ENCODE measurements at regions not wholly inside any gene's neighbourhood (a gene's known extent, or its start where the extent isn't known, plus 50 kb on each side); places are given as distances from the start of the nearest gene placed in this dataset.

DNA sequence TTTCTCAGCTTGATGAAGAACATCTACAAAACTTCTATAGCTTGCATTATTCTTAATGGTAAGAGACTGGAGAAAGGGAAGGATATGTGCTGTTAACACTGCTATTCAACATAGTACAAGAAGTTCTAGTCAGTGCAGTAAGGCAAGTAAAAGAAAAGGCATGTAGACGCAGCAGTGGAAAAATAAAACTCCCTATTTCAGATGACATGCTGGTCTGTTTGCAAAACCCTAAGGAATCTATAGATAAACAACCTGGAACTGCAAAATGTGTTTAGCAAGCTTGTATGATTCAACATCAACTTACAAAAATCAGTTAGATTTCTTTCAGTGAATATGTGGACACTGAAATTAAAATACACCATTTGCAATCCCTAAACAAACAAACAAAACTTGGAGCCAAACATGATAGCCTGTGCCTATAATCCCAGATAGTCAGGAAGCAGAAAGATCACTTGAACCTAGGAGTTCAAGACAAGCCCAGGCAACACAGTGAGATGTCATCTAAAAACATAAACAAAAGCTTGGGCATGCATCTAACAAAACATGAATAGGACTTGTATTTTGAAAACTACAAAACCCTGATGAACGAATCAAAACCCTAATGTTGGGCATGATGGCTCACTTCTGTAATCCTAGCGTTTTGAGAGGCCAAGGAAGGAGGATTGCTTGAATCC is 293.6 kb upstream of the RGS6 start:
- DNase-seq (ENCODE audit: low read depth): no peak

DNA sequence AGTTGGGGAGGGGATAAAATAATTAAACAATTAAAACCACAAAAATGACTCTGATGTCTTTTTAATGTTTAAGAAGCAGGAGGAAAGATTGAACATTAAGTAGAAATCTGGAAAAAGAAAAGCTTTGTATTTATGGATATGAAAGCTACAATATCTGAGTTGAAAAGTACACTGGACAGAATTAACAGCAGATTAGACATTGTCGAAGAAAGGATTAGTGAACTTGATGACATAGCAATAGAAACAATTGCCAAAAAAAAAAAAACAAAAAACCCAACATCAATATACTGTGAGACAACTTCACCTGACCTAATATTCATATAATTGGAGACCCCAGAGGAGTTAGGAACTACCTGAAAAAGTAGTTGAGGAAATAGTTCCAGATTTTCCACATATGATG is 289.5 kb upstream of the RGS6 start:
- DNase-seq (ENCODE audit: low read depth): no peak

DNA sequence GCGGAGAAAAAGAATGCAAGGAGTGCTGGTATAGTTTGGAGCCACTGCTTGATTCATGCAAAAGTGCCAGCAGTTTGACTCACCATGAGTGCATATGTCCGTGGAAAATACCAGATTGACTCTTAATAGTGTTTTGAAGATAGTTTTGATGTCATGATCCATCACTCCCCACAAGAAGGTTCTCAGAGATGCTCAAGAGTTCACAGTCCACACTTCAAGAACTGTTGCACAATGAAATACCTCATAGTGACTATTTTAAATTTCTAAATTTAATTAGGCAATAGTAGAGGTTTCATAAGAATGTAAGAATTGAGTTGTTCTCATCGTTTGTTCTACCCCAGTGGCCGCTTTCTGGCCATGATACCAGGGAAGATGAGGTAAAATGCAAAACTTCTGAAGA is 286.6 kb upstream of the RGS6 start:
- no peak for DNase-seq (ENCODE audit: low read depth)

DNA sequence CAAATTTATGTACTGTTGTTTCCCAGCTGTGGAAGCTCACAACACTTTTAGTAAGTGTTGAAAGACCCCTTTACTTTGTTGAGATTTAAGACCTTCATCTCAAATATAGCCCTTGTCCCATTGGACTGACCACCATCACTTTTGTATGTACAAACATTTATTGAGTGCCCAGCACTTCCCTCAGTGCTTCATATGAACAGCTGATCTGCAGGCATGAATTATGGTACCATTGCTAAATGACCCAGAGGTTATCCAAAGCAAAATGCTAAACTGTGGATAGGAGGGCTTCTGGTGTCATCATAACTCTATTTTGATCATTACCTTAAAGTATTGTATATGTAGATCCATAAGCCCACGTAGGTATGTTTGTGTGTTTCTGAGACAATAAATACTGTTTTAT is 285.7 kb upstream of the RGS6 start:
- no peak for DNase-seq (ENCODE audit: low read depth)

DNA sequence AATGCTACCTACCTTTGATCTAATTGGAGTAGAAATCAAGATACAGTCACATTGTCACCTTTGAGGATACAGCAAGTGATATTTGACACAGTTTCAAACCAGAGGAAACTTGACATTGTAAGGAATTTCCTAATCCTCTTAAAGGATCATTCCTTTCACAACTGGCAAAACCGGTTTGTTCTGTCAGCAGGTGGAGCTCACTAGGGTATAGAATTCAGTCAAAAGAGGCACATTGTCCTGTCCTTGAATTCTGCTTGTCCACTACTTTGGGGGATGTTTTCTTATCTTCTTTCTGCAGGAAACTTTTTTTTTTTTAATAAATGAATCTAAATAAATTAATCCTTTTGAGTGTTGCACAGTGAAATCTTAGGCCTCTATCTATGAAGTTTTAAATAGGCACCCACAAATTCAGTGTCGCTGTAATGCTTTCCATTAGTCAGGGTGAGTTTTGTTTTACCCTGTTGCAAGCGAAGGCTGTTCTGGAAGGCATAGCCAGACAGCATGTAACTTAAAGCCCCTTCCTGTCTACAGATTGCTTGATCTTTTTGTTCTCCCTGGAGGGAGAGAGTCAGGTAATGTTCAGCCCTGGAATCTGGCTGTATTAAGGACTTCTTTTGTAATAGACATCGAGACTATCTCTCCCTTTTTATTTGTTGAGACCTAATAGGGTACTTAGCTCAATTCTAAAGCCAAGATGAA is 285.0 kb upstream of the RGS6 start:
- no peak for DNase-seq (ENCODE audit: low read depth)

DNA sequence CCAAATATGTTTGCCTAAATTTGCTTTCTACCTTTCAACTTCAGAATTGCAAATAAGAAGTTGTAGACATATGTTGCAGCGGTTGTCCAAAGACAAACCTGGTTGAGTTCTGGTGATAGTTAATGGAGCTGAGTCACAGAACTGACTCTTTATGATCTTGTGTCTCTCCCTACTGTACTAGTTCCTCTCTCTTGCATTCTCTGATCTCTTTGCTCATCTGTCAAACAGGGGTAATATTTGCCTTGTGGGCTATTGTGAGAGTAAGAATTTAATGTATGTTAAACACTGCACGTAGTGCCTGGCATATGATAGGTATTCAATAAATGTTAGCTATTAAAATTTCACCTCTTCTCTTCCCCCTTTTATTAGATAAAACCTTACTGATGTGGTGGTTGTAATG is 283.5 kb upstream of the RGS6 start:
- DNase-seq (ENCODE audit: low read depth): no peak

DNA sequence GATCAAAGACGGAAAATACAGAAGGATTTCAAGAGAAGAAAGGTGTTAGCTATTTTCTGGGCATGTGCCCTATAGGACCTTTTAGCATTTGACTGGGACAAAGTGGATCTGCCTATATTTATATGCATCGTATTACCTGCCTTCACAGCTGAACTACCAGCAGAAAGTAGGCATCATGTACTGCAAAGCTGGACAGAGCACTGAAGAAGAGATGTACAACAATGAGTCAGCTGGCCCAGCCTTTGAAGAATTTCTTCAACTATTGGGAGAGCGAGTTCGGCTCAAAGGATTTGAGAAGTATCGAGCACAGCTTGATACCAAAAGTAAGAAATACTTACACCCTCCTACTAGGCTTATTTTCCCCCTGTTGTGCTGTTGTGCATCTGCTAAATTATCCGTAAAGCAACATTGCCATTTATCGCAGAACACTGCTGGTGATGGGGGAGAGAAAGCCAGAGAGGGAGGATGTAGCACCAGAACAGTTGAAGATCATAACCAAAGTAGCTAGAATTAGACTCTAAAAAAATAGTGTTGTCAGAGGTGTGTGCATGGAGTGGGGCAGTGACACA is 282.0 kb upstream of the RGS6 start:
- no peak for DNase-seq (ENCODE audit: low read depth)

DNA sequence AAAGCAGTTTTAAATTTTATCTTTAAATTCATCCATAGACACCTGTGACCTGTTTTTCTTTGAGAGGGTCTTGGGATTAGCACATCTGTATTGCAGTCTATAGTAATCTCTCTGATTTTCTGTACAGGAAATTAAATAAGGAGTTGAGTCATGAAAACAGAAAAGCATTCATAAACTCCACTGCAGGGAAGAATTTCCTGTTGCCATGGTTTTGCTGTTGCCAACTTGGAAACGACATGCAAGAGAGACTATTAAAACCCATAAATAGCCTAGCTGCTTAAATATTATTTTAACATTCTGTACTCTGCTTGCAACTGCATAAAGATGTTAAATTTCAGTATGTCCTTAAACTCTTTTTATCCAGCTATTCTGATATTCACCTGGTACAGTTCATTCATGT is 281.0 kb upstream of the RGS6 start:
- DNase-seq (ENCODE audit: low read depth): peak; percentile 83

DNA sequence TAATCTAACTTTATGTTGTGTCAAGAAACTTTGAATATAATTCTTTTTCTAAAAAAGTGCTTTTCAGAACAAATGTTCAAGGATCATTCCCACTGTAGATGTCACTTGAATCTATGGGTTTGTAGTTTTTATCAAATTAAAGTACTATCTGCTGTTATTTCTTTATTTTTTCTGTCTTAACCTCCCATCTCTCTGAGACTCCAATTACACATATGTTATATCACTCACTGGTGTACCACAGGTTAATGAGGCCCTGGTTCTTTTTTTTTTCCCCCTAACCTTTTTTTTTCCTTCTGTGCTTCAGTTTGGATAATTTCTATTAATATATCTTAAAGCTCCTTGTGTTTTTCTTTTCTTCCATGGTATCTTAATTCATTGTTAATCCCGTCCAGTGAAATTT is 279.9 kb upstream of the RGS6 start:
- DNase-seq (ENCODE audit: low read depth): no peak

DNA sequence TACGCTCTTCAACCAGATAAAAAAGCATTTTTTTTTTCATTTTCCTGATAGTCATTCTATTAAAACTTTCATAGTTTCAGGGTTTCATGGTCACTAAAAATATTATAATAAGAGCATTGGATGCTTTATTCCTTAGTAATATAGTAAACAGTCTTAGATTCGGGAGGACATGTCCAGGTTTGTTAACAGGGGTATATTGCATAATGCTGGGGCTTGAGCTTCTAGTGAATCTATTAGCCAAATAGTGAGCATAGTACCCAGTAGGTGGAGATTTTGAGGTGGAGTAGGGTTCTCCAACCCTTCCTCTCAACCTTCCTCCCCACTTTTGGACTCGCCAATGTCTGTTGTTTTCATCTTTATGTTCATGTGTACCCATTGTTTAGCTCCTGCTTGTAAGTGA is 277.4 kb upstream of the RGS6 start:
- DNase-seq (ENCODE audit: low read depth): no peak

DNA sequence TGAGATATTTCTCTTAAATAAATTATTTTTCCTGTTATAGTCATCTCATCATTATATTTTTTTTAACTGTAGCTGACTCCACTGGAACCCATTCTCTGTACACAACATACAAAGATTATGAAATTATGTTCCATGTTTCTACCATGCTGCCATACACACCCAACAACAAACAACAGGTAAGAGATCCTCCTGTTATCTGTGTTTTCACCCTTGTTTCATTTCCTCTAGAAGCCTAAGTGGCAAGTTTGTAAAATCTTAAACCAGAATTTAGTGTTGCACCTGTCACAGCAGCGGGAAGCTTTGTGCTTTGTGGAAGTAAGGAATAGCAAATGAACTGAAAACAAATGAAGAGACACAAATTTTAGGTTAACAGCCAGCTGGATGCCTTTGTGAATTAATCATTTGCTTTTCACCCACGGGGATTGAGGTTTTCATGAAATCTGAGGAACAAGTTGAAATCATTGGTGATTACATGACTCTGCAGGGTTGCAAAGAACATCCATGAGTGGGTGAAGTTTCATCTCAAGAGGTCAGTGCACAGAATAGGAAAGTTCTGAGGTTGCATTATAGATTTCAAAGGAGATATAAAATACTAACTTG is 273.9 kb upstream of the RGS6 start:
- no peak for DNase-seq (ENCODE audit: low read depth)

DNA sequence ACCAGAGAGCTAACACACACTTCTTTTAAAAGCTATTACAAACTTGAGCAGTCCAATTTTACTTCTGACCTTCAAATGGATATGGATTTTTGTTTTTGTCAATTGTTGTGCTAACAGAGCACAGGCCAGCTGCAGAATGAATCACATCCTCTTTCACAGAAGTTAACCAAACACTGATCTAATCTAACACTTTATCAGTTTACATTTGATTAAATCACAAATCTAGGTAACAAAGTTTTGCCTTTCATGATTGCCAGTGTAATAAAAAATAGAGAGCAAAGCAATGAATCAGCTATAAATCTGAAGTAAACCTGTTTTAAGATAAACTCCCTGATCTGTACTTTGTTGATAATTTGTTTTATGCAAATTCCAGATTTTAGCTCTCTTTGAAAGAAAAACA is 273.1 kb upstream of the RGS6 start:
- DNase-seq (ENCODE audit: low read depth): no peak

DNA sequence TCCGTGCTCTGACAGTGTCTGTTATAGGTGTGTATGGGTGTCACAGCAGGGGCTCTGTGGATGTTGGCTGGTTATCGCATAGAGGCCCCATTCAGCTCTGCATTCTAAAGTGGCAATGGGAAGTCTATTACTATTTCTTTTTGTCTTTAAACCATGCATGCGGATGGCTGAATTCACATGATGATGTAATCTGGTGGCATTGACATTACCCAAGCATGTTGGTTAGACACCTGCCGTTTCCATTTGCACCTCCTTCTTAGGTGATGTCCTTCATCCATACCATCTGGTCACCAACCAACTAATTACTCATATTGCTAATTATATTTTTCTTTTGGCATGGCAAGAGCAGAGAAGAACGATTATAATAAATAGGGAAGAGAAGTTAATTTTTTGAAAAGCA is 270.8 kb upstream of the RGS6 start:
- no peak for DNase-seq (ENCODE audit: low read depth)

DNA sequence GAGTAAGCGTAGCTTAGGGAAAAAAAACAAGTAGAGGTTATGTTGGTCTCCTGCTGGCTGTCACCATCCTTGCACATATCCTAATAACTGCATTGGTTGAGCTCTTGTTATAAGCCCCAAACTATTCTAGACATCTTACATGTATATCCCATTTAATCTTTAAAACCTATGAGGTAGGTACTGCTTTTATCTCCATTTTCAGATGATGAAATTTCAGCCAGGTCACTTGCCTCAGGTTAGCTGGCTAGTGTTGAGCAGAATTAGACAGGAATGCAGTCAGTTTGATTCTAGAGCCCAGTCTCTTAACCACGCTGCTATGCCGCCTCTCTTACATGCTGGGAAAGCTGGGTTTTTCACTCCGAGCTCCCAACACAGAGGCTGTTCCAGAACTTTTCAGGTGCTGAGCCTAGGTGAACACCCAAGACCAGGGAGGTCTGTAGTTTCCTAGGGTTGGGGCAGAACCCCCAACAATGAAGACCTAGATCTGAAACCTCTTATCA is 269.9 kb upstream of the RGS6 start:
- DNase-seq (ENCODE audit: low read depth): no peak

DNA sequence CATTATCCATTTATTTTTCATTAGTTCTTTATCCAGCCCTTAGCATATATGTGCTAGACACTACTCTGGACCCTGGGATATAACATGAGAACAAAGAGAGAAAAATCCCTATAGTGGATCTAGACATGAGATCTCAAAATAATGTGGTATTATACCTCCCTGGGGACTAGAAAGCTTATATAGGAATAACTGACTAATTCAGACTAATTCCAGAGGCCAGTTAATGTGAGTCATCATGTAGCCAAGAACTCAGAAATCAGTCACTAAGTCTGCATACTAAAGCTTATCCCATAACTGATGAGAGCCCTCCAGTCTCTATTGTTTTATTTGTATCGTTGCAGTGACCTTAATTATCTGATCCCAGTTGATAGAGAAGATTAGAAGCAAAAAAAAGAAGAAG is 267.1 kb upstream of the RGS6 start:
- DNase-seq (ENCODE audit: low read depth): peak; percentile 84

DNA sequence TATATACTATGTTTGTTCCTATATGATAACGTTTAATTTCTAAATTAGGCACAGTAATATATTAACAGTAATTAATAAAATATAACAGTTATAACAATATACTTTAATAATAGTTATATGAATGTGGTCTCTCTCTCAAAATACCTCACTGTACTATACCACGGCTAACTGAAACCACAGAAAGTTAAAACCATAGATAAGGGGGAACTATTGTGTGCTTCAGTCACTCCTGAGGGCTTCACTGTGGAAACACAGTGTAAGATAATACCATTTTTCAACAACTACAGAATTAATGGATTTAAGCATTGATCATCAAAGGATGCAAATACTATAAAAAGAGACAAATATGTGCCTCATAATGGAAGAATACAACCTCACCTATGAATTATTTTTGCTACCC is 266.4 kb upstream of the RGS6 start:
- no peak for DNase-seq (ENCODE audit: low read depth)

DNA sequence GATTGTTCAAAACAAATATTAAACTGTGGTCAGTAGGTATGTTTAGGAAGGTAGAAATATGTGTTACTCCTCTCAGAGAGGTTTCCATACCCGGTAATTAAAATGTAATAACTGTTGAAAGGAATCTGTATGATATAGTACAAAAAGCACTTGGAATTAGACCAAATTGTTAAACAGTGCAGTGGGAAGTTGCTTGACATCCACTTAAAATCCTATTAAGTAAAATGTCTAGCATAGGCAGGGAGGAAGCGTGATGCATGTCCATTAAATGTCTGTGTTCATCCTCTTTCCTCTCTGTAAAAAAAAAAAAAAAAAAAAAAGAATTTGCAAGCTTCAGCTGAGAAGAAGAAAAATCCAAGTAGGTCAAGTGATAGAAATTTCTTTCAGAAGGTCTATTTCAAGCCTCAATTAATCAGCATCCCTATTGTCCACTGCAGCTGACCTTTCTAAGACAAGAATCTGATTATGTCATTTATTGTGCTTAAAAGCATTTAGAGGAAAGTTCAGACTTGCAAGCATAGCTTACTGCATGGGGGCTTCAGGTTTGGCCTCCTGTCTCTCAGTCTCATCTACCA is 265.6 kb upstream of the RGS6 start:
- DNase-seq (ENCODE audit: low read depth): no peak

DNA sequence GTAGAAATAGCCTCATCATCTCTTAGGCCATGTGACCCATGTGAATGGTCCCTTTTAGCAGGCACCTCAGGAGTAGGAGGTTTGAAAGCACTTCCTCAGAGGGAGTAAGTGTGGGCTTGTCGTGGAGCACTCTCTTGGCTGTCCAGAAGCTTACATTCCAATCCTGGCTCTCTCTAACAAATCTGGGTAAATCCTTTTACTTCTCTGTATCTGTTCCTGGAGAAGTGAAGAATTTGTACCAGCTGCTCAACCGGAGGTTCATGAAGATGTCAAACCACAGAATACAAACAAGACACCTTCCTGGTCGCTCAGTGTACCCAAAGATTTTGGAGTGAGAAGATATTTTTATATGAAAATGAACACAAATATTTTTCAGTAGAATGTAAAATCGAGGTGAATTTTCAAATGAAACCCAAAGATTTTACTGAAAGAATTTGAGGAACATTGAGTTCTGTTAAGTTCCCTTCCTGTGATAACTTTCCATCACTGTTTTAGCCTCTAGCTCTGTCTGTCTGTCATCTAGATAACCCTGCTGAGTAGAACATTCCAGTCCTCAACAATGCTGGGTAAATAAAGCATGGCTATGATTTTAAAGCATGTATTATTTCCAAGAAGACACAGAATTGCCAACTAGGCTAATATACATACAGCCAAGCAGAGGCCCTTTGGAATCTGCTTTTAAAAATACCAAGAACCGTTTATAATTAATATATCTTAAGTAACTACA is 263.9 kb upstream of the RGS6 start:
- DNase-seq (ENCODE audit: low read depth): no peak

DNA sequence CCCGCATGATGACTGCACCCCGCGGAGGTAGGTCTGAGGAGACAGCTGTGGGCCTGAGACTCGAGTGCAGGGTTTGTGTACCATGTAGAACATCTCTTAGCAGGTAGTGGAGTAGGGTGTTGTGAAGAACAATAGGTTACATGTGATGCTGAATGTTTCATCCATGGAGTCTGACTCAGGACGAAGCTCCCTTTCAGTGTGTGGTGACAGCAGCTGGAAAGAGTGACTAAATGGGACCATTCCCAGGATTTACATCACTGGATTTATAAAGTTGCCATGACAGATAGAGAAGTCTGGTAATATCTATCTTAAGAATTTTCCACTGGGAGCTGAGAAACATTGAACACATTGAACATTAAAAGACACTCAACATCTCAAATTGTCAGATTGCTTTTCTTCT is 259.6 kb upstream of the RGS6 start:
- DNase-seq (ENCODE audit: low read depth): no peak

DNA sequence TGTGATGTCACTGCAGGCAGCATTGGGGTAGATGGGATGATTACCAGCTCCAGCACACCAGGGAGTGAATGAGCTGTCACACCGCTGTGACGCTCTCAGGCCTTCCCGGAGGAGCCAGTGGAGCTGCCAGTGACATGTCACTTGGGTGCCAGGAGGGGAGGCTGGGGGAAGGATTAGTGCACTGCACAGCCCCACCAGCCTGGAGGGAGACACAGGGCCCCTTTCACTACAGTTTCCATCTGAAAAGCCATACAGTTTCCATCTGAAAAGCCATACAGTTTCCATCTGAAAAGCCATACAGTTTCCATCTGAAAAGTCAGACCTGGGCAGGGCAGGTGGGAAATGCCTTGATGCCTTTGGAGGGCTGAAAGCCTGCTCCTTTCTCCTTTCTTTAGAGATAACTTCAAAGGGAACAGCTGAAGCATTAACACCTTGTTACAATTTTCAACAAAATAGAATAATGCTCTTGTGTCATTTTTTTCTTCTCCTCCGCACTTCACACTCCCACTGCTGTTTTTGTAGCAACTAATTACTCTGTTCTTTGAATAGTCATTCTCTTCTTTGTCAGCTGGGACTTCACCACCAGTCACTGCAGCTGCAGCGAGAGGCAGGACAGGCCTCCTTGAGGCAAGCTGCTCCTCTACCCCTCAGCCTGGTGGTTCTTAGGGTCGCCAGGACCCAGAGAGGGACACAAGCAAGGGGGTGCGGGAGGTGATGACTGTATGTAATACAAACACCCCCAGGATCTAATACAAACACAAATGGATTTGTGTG is 256.9 kb upstream of the RGS6 start:
- no peak for DNase-seq (ENCODE audit: low read depth)

DNA sequence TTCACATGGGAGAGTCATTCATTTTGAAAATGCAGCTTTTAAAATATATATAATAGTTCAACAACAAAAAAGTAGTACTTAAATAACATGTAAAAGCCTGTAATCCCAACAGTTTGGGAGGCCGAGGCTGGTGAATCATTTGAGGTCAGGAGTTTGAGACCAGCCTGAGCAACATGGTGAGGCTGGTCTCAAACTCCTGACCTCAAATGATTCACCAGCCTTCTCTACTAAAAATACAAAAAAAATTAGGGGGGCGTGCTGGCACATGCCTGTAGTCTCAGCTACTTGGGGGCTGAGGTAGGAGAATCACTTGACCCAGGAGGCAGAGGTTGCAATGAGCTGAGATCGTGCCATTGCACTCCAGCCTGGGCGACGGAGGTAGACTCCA is 256.3 kb upstream of the RGS6 start:
- DNase-seq (ENCODE audit: low read depth): no peak
